HG03442 (cell line): ENCODE measurements at regions not wholly inside any gene's neighbourhood (a gene's known extent, or its start where the extent isn't known, plus 50 kb on each side); places are given as distances from the start of the nearest gene placed in this dataset.

ENCODE experiments used
- ATAC-seq: cut with Tn5 transposase; IDR thresholded peaks from one replicate; pipeline ENCODE4 v1.9.1; 2021; ENCODE audit warnings: mild to moderate bottlenecking, moderate library complexity; ENCODE audit not compliant: unreplicated experiment

- no peak for ATAC-seq
Measured at GRCh38 chr1:83735526-83735925, 263.4 kb downstream of the TTLL7 start.

GRCh38 chr1:83734420-83734819 lies 264.5 kb downstream of the TTLL7 start:
- no peak for ATAC-seq

- no peak for ATAC-seq
Measured at GRCh38 chr1:83725735-83726360, 273.1 kb downstream of the TTLL7 start.

- ATAC-seq: no peak
Measured at GRCh38 chr1:83718338-83718737, 280.6 kb downstream of the TTLL7 start.

GRCh38 chr1:83717785-83718184 lies 281.1 kb downstream of the TTLL7 start:
- no peak for ATAC-seq

- no peak for ATAC-seq
Measured at GRCh38 chr1:83716641-83717040, 282.3 kb downstream of the TTLL7 start.

GRCh38 chr1:83715550-83715949 lies 283.4 kb downstream of the TTLL7 start:
- no peak for ATAC-seq

- ATAC-seq: no peak
Measured at GRCh38 chr1:83709662-83710061, 289.3 kb downstream of the TTLL7 start.

GRCh38 chr1:83706354-83706938 lies 292.5 kb downstream of the TTLL7 start:
- ATAC-seq: no peak

GRCh38 chr1:83705091-83705490 lies 293.8 kb downstream of the TTLL7 start:
- ATAC-seq: no peak

GRCh38 chr1:83704350-83704749 lies 294.6 kb downstream of the TTLL7 start:
- ATAC-seq: no peak

GRCh38 chr1:83702356-83702755 lies 296.6 kb downstream of the TTLL7 start:
- no peak for ATAC-seq

- ATAC-seq: no peak
Measured at GRCh38 chr1:83701355-83701754, 297.6 kb downstream of the TTLL7 start.

GRCh38 chr1:83698644-83699043 lies 300.3 kb downstream of the TTLL7 start:
- no peak for ATAC-seq

GRCh38 chr1:83697961-83698360 lies 301.0 kb downstream of the TTLL7 start:
- ATAC-seq: no peak

GRCh38 chr1:83697220-83697619 lies 301.7 kb downstream of the TTLL7 start:
- no peak for ATAC-seq

GRCh38 chr1:83694449-83694848 lies 304.5 kb downstream of the TTLL7 start:
- no peak for ATAC-seq

GRCh38 chr1:83693427-83694126 lies 305.4 kb downstream of the TTLL7 start:
- ATAC-seq: no peak

GRCh38 chr1:83692524-83693381 lies 306.2 kb downstream of the TTLL7 start:
- no peak for ATAC-seq

- no peak for ATAC-seq
Measured at GRCh38 chr1:83691953-83692500, 306.9 kb downstream of the TTLL7 start.
